HCEC 1CT (cell line): ENCODE measurements at regions not wholly inside any gene's neighbourhood (a gene's known extent, or its start where the extent isn't known, plus 50 kb on each side); places are given as distances from the start of the nearest gene placed in this dataset.
"Not testable (repeated sequence)": the region's sequence is repeated elsewhere in the genome, so short reads cannot be mapped to it uniquely, and the experiment has no call there.

ENCODE experiments used
- DNase-seq: peaks from one replicate; pipeline ENCODE4 v3.0.0-alpha.2; 2017

DNA sequence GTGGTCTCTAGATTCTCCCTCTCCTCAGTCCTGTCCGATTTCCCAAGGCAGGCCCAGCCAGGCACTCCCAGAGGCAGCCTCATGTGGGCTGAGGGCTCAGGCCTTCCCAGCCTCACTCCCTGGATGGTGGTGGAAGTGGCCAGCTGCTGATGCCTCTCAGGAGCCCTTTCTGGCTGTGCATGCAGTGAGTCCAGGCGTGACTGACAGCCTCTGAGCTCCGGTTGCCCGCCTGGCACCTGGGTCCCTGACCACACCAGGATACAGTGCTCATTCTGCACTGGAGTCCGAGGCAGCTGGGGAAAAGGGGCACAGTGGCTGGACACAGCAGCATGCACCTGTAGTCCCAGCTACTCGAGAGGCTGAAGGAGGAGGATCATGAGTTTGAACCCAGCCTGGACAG is 132.6 kb downstream of the CUL2 start:
- no peak for DNase-seq

DNA sequence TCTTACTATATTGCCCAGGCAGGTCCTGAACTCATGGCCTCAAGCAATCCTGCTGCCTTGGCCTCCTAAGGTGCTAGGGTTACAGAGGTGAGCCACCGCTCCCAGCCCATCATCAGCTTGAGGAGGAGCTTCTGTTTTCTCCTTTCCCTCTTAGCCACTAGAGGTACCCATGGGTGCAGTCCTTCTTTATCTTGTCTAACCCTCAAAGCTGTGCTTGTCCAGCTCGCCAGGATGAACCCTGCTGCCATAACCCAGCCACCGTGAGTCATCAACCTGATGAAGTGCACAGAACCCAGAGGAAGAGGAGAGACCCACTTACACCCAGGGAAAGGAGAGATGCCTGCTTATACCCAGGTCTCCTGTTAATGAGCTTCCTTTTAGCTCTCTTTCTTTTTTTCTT is 133.4 kb downstream of the CUL2 start:
- DNase-seq, result peak; percentile 8

DNA sequence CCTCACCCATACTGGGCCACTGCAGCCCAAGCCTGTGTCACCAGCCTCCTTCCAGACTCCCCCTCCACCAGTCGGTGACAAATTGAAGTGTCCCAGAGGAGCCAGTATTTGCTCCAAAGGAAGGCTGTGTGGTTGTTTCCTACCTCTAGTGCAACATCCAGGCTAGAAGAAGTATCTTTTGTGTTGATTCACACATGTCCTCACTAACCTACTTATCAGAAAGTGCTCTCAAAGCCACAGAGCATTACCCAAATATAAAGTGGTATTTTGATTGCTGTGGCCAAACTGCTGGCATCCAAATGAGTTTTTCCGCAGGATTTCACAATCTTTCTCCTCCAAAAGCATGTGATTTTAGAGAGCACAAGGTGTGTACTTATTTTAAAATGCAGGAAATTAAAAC is 134.8 kb downstream of the CUL2 start:
- DNase-seq, result no peak

DNA sequence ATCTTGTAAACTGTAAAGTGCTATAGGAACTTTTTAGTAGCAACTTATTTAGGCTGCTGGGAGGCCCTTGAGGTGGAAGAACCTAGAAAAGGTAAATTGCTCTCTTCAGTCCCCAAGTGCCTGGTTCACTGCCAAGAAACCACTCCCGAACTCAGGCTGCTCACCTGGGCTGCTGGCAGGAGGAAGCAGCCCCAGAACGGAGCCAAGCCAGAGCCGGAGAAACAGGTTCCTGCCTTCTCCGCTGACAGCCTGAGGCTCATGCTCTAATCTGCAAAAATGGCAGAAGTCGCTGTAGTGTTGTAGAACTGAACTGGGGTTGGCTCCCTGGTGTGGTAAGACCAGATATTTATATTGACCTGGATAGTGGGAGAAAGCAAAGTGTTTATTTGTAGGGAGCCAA is 136.0 kb downstream of the CUL2 start:
- DNase-seq, result no peak

DNA sequence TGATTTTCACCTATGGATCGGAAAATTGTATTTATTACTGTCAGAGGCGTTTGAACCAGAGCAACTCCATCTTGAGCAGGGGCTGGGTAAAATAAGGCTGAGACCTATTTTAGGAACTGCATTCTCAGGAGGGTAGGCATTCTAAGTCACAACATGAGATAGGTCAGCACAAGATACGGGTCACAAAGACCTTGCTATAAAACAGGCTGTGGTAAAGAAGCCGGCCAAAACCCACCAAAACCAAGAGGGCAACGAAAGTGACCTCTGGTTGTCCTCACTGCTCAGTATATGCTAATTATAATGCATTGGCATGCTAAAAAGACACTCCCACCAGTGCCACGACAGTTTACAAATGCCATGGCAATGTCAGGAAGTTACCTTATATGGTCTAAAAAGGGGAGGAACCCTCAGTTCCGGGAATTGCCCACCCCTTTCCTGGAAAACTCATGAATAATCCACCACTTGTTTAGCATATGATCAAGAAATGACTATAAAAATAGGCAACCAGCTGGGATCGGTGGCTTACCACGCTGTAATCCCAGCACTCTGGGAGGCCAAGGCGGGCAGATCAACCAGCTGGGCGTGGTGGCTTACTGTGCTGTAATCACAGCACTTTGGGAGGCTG is 136.3 kb upstream of the PARD3 start:
- peak; percentile 37 for DNase-seq

DNA sequence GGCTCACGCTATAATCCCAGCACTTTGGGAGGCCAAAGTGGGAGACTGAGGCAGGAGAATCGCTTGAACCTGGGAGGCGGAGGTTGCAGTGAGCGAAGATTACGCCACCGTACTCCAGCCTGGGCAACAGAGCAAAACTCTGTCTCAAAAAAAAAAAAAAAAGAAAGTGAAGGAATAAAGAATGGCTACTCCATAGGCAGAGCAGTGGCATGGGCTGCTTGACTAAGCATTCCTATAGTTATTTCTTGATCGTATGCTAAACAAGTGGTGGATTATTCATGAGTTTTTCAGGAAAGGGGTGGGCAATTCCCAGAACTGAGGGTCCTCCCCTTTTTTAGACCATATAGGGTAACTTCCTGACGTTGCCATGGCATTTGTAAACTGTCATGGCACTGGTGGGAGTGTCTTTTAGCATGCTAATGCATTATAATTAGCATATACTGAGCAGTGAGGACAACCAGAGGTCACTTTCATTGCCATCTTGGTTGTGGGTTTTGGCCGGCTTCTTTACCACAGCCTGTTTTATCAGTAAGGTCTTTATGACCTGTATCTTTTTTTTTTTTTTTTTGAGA is 130.9 kb upstream of the PARD3 start:
- not testable (repeated sequence) for DNase-seq

DNA sequence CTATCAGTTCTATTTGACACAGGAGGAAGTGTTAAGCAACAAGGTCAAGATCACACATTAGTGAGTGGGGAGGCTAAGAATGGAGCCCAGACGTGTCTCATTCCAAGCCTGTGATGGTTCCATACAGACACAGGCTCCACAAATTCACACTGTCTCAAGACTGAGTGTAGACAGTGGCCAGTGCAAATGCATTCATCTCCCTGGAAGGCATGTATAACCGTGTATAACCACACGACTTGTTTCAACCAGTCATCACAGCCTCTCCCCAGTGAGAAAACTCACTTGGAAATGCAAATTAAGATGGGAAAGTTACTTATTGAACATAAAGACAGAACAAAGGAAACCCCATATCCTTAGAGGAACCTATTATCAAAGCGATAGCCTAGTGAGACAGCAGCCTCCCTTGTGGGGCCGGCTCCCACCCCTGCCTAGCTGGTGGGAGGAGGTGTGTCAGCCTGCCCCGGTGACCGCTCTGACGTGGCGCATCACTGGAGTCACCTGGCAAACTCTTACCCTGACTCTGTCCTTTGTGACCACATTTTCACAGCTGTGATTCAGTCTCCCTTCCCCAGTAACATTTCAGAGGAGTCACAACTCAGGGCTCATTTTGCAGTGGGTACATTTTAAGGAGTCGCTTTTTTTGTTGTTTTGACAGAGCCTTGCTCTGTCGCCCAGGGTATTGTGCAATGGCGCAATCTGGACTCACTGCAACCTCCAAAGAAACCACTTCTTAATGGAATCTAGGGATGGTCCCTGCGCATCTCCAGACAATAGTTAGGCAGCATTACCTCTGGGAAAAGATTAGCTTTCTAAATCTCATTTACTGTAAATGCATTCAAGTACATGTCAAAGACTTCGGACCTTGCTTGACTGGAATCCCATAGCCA is 126.6 kb upstream of the PARD3 start:
- no peak for DNase-seq

DNA sequence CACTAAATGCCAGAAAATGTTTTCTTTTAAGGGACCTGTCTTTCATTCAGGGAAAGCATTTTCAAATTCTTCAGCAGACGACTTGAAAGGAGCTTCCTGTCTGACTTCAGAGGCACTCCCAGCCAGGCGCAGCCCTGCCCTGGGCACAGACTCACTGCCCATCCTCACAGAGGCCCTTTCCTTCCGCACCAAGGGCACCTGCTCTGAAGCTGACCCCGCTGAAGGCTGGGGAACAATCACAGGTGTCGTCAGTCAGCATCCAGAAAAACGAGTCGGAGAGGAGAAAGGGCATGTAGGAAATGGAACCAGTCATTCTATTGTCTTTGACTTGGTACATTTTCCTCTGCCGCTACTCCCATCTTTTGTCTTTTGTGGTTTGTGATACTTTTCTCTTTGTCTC is 125.3 kb upstream of the PARD3 start:
- no peak for DNase-seq

DNA sequence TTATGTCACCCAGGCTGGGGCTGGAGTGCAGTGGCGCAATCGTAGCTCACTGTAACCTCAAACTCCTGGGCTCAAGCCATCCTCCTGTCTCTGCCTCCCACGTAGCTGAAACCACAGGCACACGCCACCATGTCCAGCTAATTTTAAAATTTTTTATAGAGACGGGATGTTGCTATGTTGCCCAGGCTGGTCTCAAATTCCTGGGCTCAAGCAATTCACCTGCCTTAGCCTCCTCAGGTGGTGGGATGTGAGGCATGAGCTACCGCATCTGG is 123.2 kb upstream of the PARD3 start:
- DNase-seq, result no peak

DNA sequence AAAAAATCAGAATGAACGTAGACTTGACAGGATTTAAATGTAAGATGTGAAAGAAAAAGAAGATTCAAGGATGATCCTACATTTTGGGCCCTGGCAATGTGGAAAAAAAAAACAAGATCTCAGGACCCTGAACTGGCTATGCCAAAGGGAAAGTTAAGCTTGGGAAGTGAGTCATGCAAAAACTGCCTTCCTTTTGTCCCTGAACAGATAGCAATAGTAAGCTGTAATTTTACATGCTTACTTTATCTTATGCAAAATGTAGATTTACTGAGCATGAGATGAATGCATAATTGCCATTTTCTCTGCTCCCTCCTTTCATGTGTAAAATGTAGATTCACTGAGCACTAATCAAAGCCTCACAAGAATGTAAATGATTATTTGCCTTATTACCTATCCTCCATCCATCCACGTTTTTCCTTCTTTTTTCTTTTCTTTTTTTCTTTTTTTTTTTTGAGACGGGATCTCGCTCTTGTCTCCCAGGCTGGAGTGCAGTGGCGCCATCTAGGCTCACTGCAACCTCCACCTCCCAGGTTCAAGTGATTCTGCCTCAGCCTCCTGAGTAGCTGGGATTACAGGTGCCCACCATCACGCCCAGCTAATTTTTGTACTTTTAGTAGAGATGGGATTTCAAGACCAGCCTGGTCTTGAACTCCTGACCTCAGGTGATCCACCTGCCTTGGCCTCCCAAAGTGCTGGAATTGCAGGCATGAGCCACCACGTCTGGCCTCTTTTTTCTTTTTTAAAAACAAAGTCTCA is 122.7 kb upstream of the PARD3 start:
- DNase-seq, result not testable (repeated sequence)

DNA sequence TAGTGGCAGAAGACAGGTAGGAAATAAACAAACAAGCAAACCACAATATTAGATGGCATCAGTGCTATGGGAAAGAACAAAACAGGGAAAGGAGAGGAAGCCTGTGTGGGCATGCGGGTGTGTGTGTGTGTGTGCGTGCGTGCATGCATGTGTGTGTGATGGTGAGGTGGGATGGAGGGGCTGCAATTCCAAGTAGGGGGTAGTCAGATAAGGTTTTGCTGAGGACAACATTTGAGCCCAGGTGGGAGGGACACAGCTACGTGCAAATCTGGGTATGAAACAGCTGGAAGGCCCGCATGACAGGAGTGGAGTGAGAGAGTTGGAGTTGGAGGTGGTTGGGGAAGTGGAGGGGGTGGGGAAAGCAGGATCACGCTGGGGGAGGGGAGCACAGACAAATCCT is 121.0 kb upstream of the PARD3 start:
- no peak for DNase-seq

DNA sequence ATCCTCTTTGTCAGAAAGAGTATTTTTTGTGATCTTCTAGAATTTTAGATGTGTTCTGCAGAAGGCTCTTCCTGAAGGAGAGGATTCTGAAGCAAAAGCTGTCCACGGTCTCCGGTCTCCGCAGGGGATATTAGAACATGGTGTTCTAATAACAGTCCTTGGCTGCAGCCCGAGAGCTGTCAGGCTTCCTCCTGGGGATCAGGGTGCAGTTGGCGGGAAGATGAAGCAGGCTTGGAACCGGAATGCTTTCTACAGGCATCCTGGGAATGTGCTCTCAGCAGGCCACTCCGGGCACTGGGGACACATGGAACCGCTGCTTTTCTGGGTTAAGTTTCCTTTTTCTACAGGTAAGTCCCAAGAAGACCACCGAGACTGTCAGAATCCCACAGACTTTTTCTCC is 118.6 kb upstream of the PARD3 start:
- DNase-seq, result no peak

DNA sequence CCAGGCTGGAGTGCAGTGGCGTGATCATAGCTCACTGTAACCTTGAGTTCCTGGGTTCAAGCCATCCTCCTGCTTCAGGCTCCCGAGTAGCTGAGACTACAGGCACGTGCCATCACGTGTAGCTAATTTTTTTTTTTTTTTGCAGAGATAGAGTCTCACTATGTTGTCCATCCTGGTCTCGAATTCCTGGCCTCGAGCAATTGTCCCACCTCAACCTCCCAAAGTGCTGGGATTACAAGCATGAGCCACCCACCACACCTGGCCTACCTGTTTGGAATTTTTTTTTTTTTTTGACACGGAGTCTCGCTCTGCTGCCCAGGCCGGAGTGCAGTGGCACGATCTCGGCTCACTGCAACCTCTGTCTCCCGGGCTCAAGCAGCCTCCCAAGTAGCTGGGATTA is 117.1 kb upstream of the PARD3 start:
- DNase-seq, result no peak

DNA sequence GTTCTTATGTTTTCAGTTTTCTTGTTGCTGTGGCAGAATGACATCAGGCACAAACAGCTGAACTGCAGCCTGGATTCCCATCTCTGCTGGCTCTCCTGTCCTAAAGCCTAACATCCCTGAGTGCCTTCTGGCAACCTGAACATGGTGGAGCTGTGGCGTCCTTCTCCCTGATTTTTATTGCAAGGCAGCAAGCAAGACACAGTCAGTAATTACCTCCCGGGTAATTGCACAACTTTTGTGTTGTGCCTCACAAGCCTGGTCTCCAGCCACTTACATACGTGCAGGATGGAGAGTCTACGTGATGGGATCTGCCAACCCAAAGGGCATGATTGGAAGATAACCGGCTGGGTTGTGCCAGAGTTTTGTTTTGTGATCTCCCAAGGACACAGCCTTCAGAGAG is 116.1 kb upstream of the PARD3 start:
- no peak for DNase-seq

DNA sequence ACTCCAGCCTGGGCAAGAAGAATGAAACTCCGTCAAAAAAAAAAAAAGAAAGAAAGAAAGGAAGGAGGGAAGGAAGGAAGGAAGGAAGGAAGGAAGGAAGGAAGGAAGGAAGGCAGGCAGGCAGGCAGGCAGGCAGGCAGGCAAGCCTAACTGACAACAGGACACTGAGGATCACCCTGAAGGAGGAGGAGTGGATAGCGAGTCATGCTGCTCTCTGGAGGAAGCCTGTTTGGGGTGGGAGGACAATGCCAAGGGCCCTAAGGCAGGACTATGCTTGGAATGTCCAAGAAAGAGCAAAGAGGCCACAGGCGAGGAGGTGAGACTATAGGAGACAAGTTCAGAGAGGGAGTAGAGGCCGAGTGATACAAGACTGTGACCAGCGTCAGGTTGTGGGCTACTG is 107.0 kb upstream of the PARD3 start:
- peak; percentile 19 for DNase-seq

DNA sequence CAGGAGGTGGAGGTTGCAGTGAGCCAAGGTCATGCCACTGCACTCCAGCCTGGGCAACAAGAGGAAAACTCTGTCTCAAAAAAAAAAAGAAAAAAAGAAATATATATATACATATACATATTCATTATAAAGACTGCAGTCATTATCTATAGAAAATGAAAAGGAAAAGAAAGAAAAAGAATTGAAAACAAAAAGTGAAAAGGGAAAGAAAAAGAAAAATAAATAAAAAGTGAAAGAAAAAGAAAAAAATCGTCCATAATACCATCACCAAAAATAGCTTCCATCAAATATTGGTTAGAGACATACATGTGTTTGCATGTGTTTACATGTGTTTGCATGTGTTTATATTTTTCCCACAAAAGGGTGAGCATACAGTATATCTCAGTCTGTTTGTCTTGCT is 105.5 kb upstream of the PARD3 start:
- DNase-seq, result no peak

DNA sequence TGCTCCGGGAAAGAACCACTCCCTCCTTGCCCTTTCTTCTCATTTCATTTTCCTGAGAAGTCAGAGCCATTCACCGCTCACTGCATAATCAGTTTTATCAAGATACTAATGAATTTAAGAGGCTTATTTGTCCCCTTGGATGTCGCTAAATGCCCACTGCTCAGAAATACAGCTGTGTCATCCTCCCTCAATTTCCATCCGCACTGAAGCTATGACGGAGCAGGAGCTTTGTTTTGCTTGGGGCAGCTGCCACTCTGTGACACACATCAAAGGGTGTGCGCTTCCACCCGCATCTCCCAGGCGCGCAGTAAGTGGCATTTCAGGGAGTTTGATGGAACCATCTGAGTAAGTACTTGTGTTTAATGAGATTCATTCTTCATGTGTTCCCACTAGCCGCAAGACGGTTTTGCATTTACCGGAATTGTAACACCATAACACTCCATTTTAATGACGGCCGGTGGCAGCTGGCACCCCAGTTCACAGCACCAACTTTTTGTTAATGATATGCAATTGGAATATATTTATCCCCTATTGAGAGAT is 103.8 kb upstream of the PARD3 start:
- DNase-seq, result no peak

DNA sequence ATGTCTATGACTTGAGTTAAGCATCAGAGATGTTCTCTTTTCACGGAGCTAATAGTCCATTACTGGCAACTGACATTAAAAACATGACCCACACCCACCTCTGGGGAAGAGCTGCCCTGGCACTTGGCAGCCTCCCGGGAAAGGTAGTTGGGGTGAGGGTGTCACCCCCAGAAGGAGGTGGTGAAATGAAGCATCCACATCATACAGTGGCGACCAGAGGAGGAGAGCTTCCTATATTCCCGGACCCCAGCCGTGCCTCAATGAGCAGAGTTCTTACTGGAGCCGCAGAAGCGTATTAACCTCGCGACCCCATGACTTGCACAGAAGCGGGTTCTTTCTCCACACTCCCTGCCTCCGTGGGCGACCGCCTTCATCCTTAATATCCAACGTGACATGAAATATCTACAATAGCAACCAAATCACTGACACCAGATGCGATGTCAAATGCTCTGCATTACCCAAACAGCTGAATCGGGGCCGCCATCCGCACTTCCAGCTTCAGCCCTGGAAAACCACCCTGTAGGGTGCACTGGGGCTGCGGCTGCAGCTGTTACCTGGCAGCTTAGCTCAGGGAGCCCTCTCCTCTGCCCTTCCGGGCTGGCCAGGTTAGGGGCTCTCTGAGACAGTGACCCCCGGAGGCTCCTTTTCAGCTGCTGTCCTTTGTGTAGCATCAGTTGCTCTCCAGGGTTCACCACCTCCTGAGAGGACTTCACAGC is 103.1 kb upstream of the PARD3 start:
- DNase-seq, result no peak

DNA sequence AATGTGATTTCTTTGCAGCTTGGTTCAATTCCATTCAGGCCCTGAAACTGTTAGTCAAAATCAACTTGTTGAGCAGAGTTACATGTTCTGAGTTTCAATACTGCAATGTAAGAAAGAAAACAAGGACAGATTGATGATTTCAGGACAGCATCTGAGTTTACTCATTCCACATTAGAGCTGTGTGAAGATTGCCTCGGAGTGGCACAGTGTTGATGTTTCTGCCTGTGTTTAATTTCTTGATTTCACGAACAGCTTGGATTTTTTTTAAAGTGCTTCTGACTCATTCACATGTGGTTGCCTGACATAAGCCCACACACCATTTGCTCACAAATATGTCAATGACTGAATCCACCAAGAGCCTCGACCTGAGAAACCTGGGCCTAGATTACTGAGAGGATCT is 101.2 kb upstream of the PARD3 start:
- peak; percentile 87 for DNase-seq

DNA sequence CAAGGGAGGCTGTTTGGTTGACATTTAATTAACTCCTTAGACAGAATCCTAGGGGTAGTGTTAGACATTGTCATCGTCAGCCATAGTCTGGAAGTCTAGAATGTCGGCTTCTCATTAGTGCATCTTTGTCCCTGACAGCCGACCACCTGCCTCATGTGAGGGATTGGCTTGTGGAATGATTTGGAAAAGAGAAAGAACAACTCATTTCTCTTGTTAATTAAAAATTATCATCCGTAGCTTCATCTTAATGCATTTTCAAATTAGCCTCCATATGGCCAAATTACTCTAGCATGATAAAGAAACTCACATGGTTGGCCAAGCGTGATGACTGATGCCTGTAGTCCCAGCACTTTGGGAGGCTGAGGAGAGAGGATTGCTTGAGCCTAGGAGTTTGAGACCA is 97.7 kb upstream of the PARD3 start:
- no peak for DNase-seq

DNA sequence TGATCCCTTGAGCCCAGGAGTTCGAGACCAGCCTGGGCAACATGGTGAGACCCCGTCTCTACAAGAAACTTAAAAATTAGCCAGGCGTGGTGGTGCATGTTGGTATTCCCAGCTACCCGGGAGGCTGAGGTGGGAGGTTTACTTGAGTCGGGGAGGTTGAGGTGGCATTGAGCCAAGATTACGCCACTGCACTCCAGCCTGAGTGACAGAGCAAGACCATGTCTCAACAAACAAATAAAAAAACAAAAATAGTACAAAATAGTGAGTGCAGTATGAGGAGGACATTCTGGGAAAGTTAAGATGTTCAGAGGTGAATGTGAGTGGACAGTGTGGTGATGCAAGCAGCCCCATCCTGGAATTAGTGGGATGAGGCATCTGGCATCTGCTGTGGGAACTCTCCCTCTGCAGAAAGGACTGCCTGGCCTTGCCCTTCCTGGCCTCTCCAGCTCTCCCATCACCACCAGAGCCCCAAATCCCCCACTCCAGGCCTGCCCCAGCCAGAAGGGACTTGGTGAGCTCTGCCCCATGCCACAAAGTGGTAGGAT is 96.6 kb upstream of the PARD3 start:
- no peak for DNase-seq

DNA sequence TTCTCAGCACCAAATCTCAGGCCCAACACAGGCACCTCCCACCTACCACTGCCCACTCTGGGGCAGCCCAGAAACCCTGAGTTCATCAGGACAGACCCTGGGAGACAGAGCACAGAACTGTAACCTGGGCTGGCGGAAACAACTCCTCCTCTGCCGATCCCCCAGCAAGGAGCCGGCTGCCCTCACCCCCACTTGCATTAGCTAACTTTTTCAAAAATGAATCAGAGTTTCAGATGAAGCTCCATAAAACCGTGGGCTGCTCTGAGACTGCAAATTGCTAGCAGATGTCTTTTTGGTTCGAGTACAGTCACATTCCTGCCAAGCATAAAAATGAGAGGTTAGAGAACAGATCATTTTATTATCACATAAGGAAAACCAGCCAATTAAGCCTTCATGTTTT is 93.4 kb upstream of the PARD3 start:
- DNase-seq, result peak; percentile 63
